ENCODE measurements at regions not wholly inside any gene's neighbourhood (a gene's known extent, or its start where the extent isn't known, plus 50 kb on each side); places are given as distances from the start of the nearest gene placed in this dataset.

- Histone ChIP-seq H3K27me3 (replicated peaks; ENCODE audit: insufficient read depth, low read depth, low read length, poor library complexity) (peaks cover 15% of the 10 kb centered on the region), H3K36me3 (ENCODE audit: insufficient read depth, low read length, poor library complexity, severe bottlenecking) (no peaks in the 10 kb centered on the region), H3K27ac (ENCODE audit: low read depth, low read length, poor library complexity, severe bottlenecking) (no peak overlapping the region), H3K9me3 (ENCODE audit: low read depth, low read length, poor library complexity, severe bottlenecking) (no peaks in the 10 kb centered on the region), H3K4me3 (ENCODE audit: low read depth, low read length, poor library complexity, severe bottlenecking) (no peak overlapping the region), H3K4me1 (ENCODE audit: insufficient read depth, low read length, poor library complexity, severe bottlenecking) (peaks cover 6% of the 10 kb centered on the region)
- BruUV-seq (replicated peaks), result no TSS peak
- ChIA-PET POLR2A (ENCODE audit: low non-redundant PET) (no interaction called here), CTCF (no interaction called here)
- no peak for DNase-seq (ENCODE audit: low spot score)
- intact Hi-C loops (cut with micrococcal nuclease; ENCODE audit: unreplicated experiment), result no loop called here
- TF ChIP-seq CTCF (conservative IDR thresholded peaks at IDR 0.05; ENCODE audit: low read depth, low read length) (no peak), EZH2 (IDR thresholded peaks at IDR 0.05; ENCODE audit: borderline replicate concordance, low read depth, low read length, poor library complexity, severe bottlenecking) (no peak)
Observed at GRCh38 chr11:70933981-70934583, 318.3 kb downstream of the SHANK2 start.

- Histone ChIP-seq H3K27me3 (replicated peaks; ENCODE audit: insufficient read depth, low read depth, low read length, poor library complexity) (peaks cover 15% of the 10 kb centered on the region), H3K36me3 (ENCODE audit: insufficient read depth, low read length, poor library complexity, severe bottlenecking) (no peaks in the 10 kb centered on the region), H3K27ac (ENCODE audit: low read depth, low read length, poor library complexity, severe bottlenecking) (no peak overlapping the region), H3K4me3 (ENCODE audit: low read depth, low read length, poor library complexity, severe bottlenecking) (no peak overlapping the region), H3K4me1 (ENCODE audit: insufficient read depth, low read length, poor library complexity, severe bottlenecking) (peaks cover 6% of the 10 kb centered on the region), H3K9me3 (ENCODE audit: low read depth, low read length, poor library complexity, severe bottlenecking) (peaks cover 3% of the 10 kb centered on the region)
- intact Hi-C loops (cut with micrococcal nuclease; ENCODE audit: unreplicated experiment), result no loop called here
- POLR2A ChIA-PET (ENCODE audit: low non-redundant PET), result no interaction called here
- CTCF ChIA-PET, result no interaction called here
- no TSS peak for BruUV-seq (replicated peaks)
- no peak for DNase-seq (ENCODE audit: low spot score)
- no peak for TF ChIP-seq EZH2 (IDR thresholded peaks at IDR 0.05; ENCODE audit: borderline replicate concordance, low read depth, low read length, poor library complexity, severe bottlenecking)
- TF ChIP-seq CTCF (conservative IDR thresholded peaks at IDR 0.05; ENCODE audit: low read depth, low read length), result no peak
Observed at GRCh38 chr11:70935006-70935768, 317.2 kb downstream of the SHANK2 start.

- intact Hi-C loops (cut with micrococcal nuclease; ENCODE audit: unreplicated experiment), result no loop called here
- DNase-seq (ENCODE audit: low spot score), result peak; percentile 15
- no peaks in the 10 kb centered on the region for H3K27me3 ChIP-seq (replicated peaks; ENCODE audit: insufficient read depth, low read depth, low read length, poor library complexity)
- CTCF ChIA-PET, result no interaction called here
- no peaks in the 10 kb centered on the region for H3K4me1 ChIP-seq (ENCODE audit: insufficient read depth, low read length, poor library complexity, severe bottlenecking)
- H3K4me3 ChIP-seq (ENCODE audit: low read depth, low read length, poor library complexity, severe bottlenecking), result no peak overlapping the region
- H3K9me3 ChIP-seq (ENCODE audit: low read depth, low read length, poor library complexity, severe bottlenecking), result peaks cover 13% of the 10 kb centered on the region
- no peak overlapping the region for H3K27ac ChIP-seq (ENCODE audit: low read depth, low read length, poor library complexity, severe bottlenecking)
- TF ChIP-seq EZH2 (IDR thresholded peaks at IDR 0.05; ENCODE audit: borderline replicate concordance, low read depth, low read length, poor library complexity, severe bottlenecking) (no peak), CTCF (conservative IDR thresholded peaks at IDR 0.05; ENCODE audit: low read depth, low read length) (peak; percentile 53)
- BruUV-seq (replicated peaks), result no TSS peak
- no peaks in the 10 kb centered on the region for H3K36me3 ChIP-seq (ENCODE audit: insufficient read depth, low read length, poor library complexity, severe bottlenecking)
- POLR2A ChIA-PET (ENCODE audit: low non-redundant PET), result no interaction called here
Observed at GRCh38 chr11:70942593-70942992, 309.8 kb downstream of the SHANK2 start.

Measured in A673 (cell line).